Skeletal muscle tissue (tissue), 3 donors: ENCODE measurements at regions not wholly inside any gene's neighbourhood (a gene's known extent, or its start where the extent isn't known, plus 50 kb on each side); places are given as distances from the start of the nearest gene placed in this dataset.

Experiments used
- H3K27ac ChIP-seq: one replicate; pipeline ENCODE4 v1.7.0; 2013; ENCODE audit warnings: mild to moderate bottlenecking, low read depth, low read length, inconsistent platforms
- H3K27me3 ChIP-seq, 3 donors: one replicate each; pipeline ENCODE4 v1.7.0; 2013; ENCODE audit warnings: low read length in 3 of 3; ENCODE audit not compliant: control insufficient read depth in 3 of 3, insufficient read depth in 3 of 3
- H3K36me3 ChIP-seq, 3 donors: one replicate each; pipeline ENCODE4 v1.7.0; 2013; ENCODE audit warnings: low read length in 3 of 3; ENCODE audit not compliant: control insufficient read depth in 3 of 3, insufficient read depth in 3 of 3
- H3K4me1 ChIP-seq, 3 donors: one replicate each; pipeline ENCODE4 v1.7.0; 2013; ENCODE audit warnings: low read length in 3 of 3, mild to moderate bottlenecking in 3 of 3; ENCODE audit not compliant: control insufficient read depth in 3 of 3, insufficient read depth in 3 of 3
- H3K4me3 ChIP-seq, 3 donors: one replicate each; pipeline ENCODE4 v1.7.0; 2013; ENCODE audit warnings: low read length in 3 of 3
- H3K9ac ChIP-seq, 3 donors: one replicate each; pipeline ENCODE4 v1.7.0; 2013; ENCODE audit warnings: low read length in 3 of 3, mild to moderate bottlenecking in 3 of 3, moderate library complexity in 2 of 3, low read depth in 1 of 3
- H3K9me3 ChIP-seq, 3 donors: one replicate each; pipeline ENCODE4 v1.7.0; 2013; ENCODE audit warnings: low read length in 3 of 3; ENCODE audit not compliant: control insufficient read depth in 3 of 3
- donor health status: Osteomylitis.

- no peak overlapping the region for H3K4me3 ChIP-seq
- H3K4me1 ChIP-seq, result no peaks in the 10 kb centered on the region
- no peak overlapping the region for H3K9ac ChIP-seq
- no peaks in the 10 kb centered on the region for H3K36me3 ChIP-seq
- H3K27me3 ChIP-seq, result peaks cover 0 to 2% (median 0%) of the 10 kb centered on the region in 3 donors
- no peak overlapping the region for H3K27ac ChIP-seq
- no peaks in the 10 kb centered on the region for H3K9me3 ChIP-seq
Observed at GRCh38 chr14:61891170-61891569, 128.9 kb downstream of the SNAPC1 start.

- H3K9me3 ChIP-seq, result no peaks in the 10 kb centered on the region
- no peak overlapping the region for H3K9ac ChIP-seq
- no peak overlapping the region for H3K27ac ChIP-seq
- no peak overlapping the region for H3K4me3 ChIP-seq
- H3K4me1 ChIP-seq, result no peaks in the 10 kb centered on the region
- peaks cover 0 to 2% (median 0%) of the 10 kb centered on the region in 3 donors for H3K27me3 ChIP-seq
- no peaks in the 10 kb centered on the region for H3K36me3 ChIP-seq
Observed at GRCh38 chr14:61891810-61892209, 129.6 kb downstream of the SNAPC1 start.

GRCh38 chr14:61893371-61893940 is 131.2 kb downstream of the SNAPC1 start:
- Histone ChIP-seq H3K36me3 (no peaks in the 10 kb centered on the region), H3K27ac (no peak overlapping the region), H3K9me3 (no peaks in the 10 kb centered on the region), H3K4me1 (no peaks in the 10 kb centered on the region), H3K27me3 (peaks cover 0 to 4% (median 2%) of the 10 kb centered on the region in 3 donors), H3K9ac (no peak overlapping the region), H3K4me3 (no peak overlapping the region)

- Histone ChIP-seq H3K9me3 (no peaks in the 10 kb centered on the region), H3K9ac (no peak overlapping the region), H3K4me1 (no peaks in the 10 kb centered on the region), H3K27me3 (peaks cover 0 to 4% (median 2%) of the 10 kb centered on the region in 3 donors), H3K27ac (no peak overlapping the region), H3K36me3 (no peaks in the 10 kb centered on the region), H3K4me3 (no peak overlapping the region)
Observed at GRCh38 chr14:61894452-61895077, 132.3 kb downstream of the SNAPC1 start.

- Histone ChIP-seq H3K9ac (no peak overlapping the region), H3K4me3 (no peak overlapping the region), H3K36me3 (no peaks in the 10 kb centered on the region), H3K27me3 (peaks cover 0 to 4% (median 2%) of the 10 kb centered on the region in 3 donors), H3K4me1 (no peaks in the 10 kb centered on the region), H3K27ac (no peak overlapping the region), H3K9me3 (no peaks in the 10 kb centered on the region)
Observed at GRCh38 chr14:61897300-61897699, 135.1 kb downstream of the SNAPC1 start.

- Histone ChIP-seq H3K27me3 (peaks cover 0 to 4% (median 0%) of the 10 kb centered on the region in 3 donors), H3K9ac (no peak overlapping the region), H3K9me3 (no peaks in the 10 kb centered on the region), H3K36me3 (no peaks in the 10 kb centered on the region), H3K27ac (no peak overlapping the region), H3K4me1 (no peaks in the 10 kb centered on the region), H3K4me3 (no peak overlapping the region)
Observed at GRCh38 chr14:61898568-61898967, 136.3 kb downstream of the SNAPC1 start.

GRCh38 chr14:61899497-61899896 is 137.3 kb downstream of the SNAPC1 start:
- H3K4me1 ChIP-seq, result no peaks in the 10 kb centered on the region
- H3K27ac ChIP-seq, result no peak overlapping the region
- no peaks in the 10 kb centered on the region for H3K9me3 ChIP-seq
- peaks cover 0 to 4% (median 0%) of the 10 kb centered on the region in 3 donors for H3K27me3 ChIP-seq
- H3K4me3 ChIP-seq, result no peak overlapping the region
- no peak overlapping the region for H3K9ac ChIP-seq
- H3K36me3 ChIP-seq, result no peaks in the 10 kb centered on the region

- Histone ChIP-seq H3K27me3 (peaks cover 0 to 2% (median 0%) of the 10 kb centered on the region in 3 donors), H3K4me3 (no peak overlapping the region), H3K9me3 (no peaks in the 10 kb centered on the region), H3K36me3 (no peaks in the 10 kb centered on the region), H3K4me1 (no peaks in the 10 kb centered on the region), H3K27ac (no peak overlapping the region), H3K9ac (no peak overlapping the region)
Observed at GRCh38 chr14:61904946-61905345, 142.7 kb downstream of the SNAPC1 start.

- Histone ChIP-seq H3K9me3 (no peaks in the 10 kb centered on the region), H3K36me3 (no peaks in the 10 kb centered on the region), H3K4me1 (no peaks in the 10 kb centered on the region), H3K9ac (no peak overlapping the region), H3K27ac (no peak overlapping the region), H3K27me3 (peaks cover 0 to 4% (median 0%) of the 10 kb centered on the region in 3 donors), H3K4me3 (no peak overlapping the region)
Observed at GRCh38 chr14:61911574-61911973, 149.4 kb downstream of the SNAPC1 start.

- H3K9ac ChIP-seq, result no peak overlapping the region
- no peaks in the 10 kb centered on the region for H3K4me1 ChIP-seq
- no peaks in the 10 kb centered on the region for H3K9me3 ChIP-seq
- H3K27me3 ChIP-seq, result no peaks in the 10 kb centered on the region
- no peak overlapping the region for H3K4me3 ChIP-seq
- no peaks in the 10 kb centered on the region for H3K36me3 ChIP-seq
- H3K27ac ChIP-seq, result no peak overlapping the region
Observed at GRCh38 chr14:61918998-61919397, 156.8 kb downstream of the SNAPC1 start.
